ACC112 (cell line): ENCODE measurements at regions not wholly inside any gene's neighbourhood (a gene's known extent, or its start where the extent isn't known, plus 50 kb on each side); places are given as distances from the start of the nearest gene placed in this dataset.
"Not testable (repeated sequence)": the region's sequence is repeated elsewhere in the genome, so short reads cannot be mapped to it uniquely, and the experiment has no call there.

Experiments
- H2AFZ ChIP-seq: fragments of 200-600 bp; sonication (generic); one replicate; pipeline ENCODE4 v1.6.0; 2017; ENCODE audit warnings: antibody characterized with exemption, low read length; ENCODE audit not compliant: unreplicated experiment
- H3K27ac ChIP-seq: fragments of 200-600 bp; sonication (generic); 2 replicates; pipeline ENCODE4 v1.5.1; 2014; ENCODE audit warnings: low read depth, mild to moderate bottlenecking, antibody characterized with exemption, low read length, moderate library complexity
- H3K27me3 ChIP-seq: fragments of 200-600 bp; sonication (generic); 2 replicates; pipeline ENCODE4 v1.6.1; 2014; ENCODE audit warnings: mild to moderate bottlenecking, antibody characterized with exemption, low read length, moderate library complexity, mixed read lengths; ENCODE audit not compliant: insufficient read depth
- H3K36me3 ChIP-seq: fragments of 200-600 bp; sonication (generic); 2 replicates; pipeline ENCODE4 v1.6.1; 2016; ENCODE audit warnings: mild to moderate bottlenecking, antibody characterized with exemption, low read length, moderate library complexity, mixed read lengths; ENCODE audit not compliant: insufficient read depth
- H3K4me1 ChIP-seq: fragments of 200-600 bp; sonication (generic); one replicate; pipeline ENCODE4 v1.6.1; 2016; ENCODE audit warnings: low read length, mixed read lengths; ENCODE audit not compliant: insufficient read depth, unreplicated experiment, control insufficient read depth
- H3K4me3 ChIP-seq: fragments of 200-600 bp; sonication (generic); 2 replicates; pipeline ENCODE4 v1.5.1; 2014; ENCODE audit warnings: mild to moderate bottlenecking, low read depth, low read length
- H3K79me2 ChIP-seq: fragments of 200-600 bp; sonication (generic); one replicate; pipeline ENCODE4 v1.6.0; 2016; ENCODE audit warnings: low read length; ENCODE audit not compliant: control insufficient read depth, unreplicated experiment, insufficient read depth

- Histone ChIP-seq H3K27ac (no peak overlapping the region), H3K4me1 (no peaks in the 10 kb centered on the region), H3K4me3 (no peak overlapping the region), H3K36me3 (no peaks in the 10 kb centered on the region), H2AFZ (no peak overlapping the region), H3K27me3 (no peaks in the 10 kb centered on the region), H3K79me2 (no peaks in the 10 kb centered on the region)
Measured at GRCh38 chr16:59111280-59111679, 377.2 kb upstream of the GOT2 start.

- no peaks in the 10 kb centered on the region for H3K4me1 ChIP-seq
- H3K27me3 ChIP-seq: no peaks in the 10 kb centered on the region
- no peaks in the 10 kb centered on the region for H3K79me2 ChIP-seq
- no peak overlapping the region for H3K27ac ChIP-seq
- no peak overlapping the region for H2AFZ ChIP-seq
- H3K36me3 ChIP-seq: no peaks in the 10 kb centered on the region
- H3K4me3 ChIP-seq: no peak overlapping the region
Measured at GRCh38 chr16:59108374-59108773, 374.3 kb upstream of the GOT2 start.

GRCh38 chr16:59096682-59097081, 362.6 kb upstream of the GOT2 start:
- not testable (repeated sequence) for H2AFZ ChIP-seq, H3K36me3 ChIP-seq, H3K4me1 ChIP-seq, H3K27me3 ChIP-seq, H3K27ac ChIP-seq, H3K4me3 ChIP-seq, H3K79me2 ChIP-seq

GRCh38 chr16:59090541-59090940, 356.4 kb upstream of the GOT2 start:
- Histone ChIP-seq H2AFZ (no peak overlapping the region), H3K4me3 (no peak overlapping the region), H3K27ac (no peak overlapping the region), H3K79me2 (no peaks in the 10 kb centered on the region), H3K27me3 (no peaks in the 10 kb centered on the region), H3K4me1 (no peaks in the 10 kb centered on the region), H3K36me3 (no peaks in the 10 kb centered on the region)

- Histone ChIP-seq H3K79me2 (no peaks in the 10 kb centered on the region), H3K4me3 (no peak overlapping the region), H3K27me3 (no peaks in the 10 kb centered on the region), H2AFZ (no peak overlapping the region), H3K4me1 (no peaks in the 10 kb centered on the region), H3K36me3 (no peaks in the 10 kb centered on the region), H3K27ac (no peak overlapping the region)
Measured at GRCh38 chr16:59088431-59088830, 354.3 kb upstream of the GOT2 start.

- H2AFZ ChIP-seq: no peak overlapping the region
- no peaks in the 10 kb centered on the region for H3K79me2 ChIP-seq
- no peaks in the 10 kb centered on the region for H3K4me1 ChIP-seq
- no peaks in the 10 kb centered on the region for H3K27me3 ChIP-seq
- H3K27ac ChIP-seq: no peak overlapping the region
- H3K36me3 ChIP-seq: no peaks in the 10 kb centered on the region
- H3K4me3 ChIP-seq: no peak overlapping the region
Measured at GRCh38 chr16:59087641-59088040, 353.5 kb upstream of the GOT2 start.

GRCh38 chr16:59067205-59067604, 333.1 kb upstream of the GOT2 start:
- Histone ChIP-seq H3K27ac (no peak overlapping the region), H3K4me3 (no peak overlapping the region)

GRCh38 chr16:59060207-59060606, 326.1 kb upstream of the GOT2 start:
- no peak overlapping the region for H2AFZ ChIP-seq
- no peaks in the 10 kb centered on the region for H3K27me3 ChIP-seq
- H3K27ac ChIP-seq: no peak overlapping the region
- no peak overlapping the region for H3K4me3 ChIP-seq
- H3K4me1 ChIP-seq: no peaks in the 10 kb centered on the region
- no peaks in the 10 kb centered on the region for H3K36me3 ChIP-seq
- H3K79me2 ChIP-seq: no peaks in the 10 kb centered on the region

More at GRCh38 chr16:59067205-59067604, 333.1 kb upstream of the GOT2 start:
- Histone ChIP-seq H3K4me1 (no peaks in the 10 kb centered on the region), H3K36me3 (no peaks in the 10 kb centered on the region), H3K79me2 (no peaks in the 10 kb centered on the region), H2AFZ (no peak overlapping the region), H3K27me3 (no peaks in the 10 kb centered on the region)

GRCh38 chr16:59058250-59058649, 324.1 kb upstream of the GOT2 start:
- Histone ChIP-seq H3K27me3 (no peaks in the 10 kb centered on the region), H2AFZ (no peak overlapping the region), H3K4me1 (no peaks in the 10 kb centered on the region), H3K27ac (no peak overlapping the region), H3K4me3 (no peak overlapping the region), H3K79me2 (no peaks in the 10 kb centered on the region), H3K36me3 (no peaks in the 10 kb centered on the region)

GRCh38 chr16:59053911-59054310, 319.8 kb upstream of the GOT2 start:
- H3K79me2 ChIP-seq: no peaks in the 10 kb centered on the region
- no peaks in the 10 kb centered on the region for H3K36me3 ChIP-seq

GRCh38 chr16:59052231-59052630, 318.1 kb upstream of the GOT2 start:
- H3K79me2 ChIP-seq: no peaks in the 10 kb centered on the region

More at GRCh38 chr16:59053911-59054310, 319.8 kb upstream of the GOT2 start:
- no peak overlapping the region for H2AFZ ChIP-seq
- no peak overlapping the region for H3K27ac ChIP-seq
- H3K4me1 ChIP-seq: no peaks in the 10 kb centered on the region
- H3K27me3 ChIP-seq: no peaks in the 10 kb centered on the region
- H3K4me3 ChIP-seq: no peak overlapping the region

More at GRCh38 chr16:59052231-59052630, 318.1 kb upstream of the GOT2 start:
- H3K27me3 ChIP-seq: no peaks in the 10 kb centered on the region
- H3K4me3 ChIP-seq: no peak overlapping the region
- H2AFZ ChIP-seq: no peak overlapping the region
- H3K27ac ChIP-seq: no peak overlapping the region
- H3K4me1 ChIP-seq: no peaks in the 10 kb centered on the region
- no peaks in the 10 kb centered on the region for H3K36me3 ChIP-seq
